OCI-LY7 (cell line): ENCODE measurements at regions not wholly inside any gene's neighbourhood (a gene's known extent, or its start where the extent isn't known, plus 50 kb on each side); places are given as distances from the start of the nearest gene placed in this dataset.
A peak's percentile ranks its signal among the peaks of the same experiment; 100 is the strongest.

Source experiments
- BruUV-seq: library from RNA; stranded (reverse); fragments of 400-500 nt; replicated peaks from 2 replicates; lab custom pipeline; 2021; lab: Mats Ljungman, UMichigan
- CTCF ChIA-PET: fragments of 300-600 bp; sonication (Branson Sonifier 250); formaldehyde crosslinking; loops from one replicate; lab custom pipeline; 2022; ENCODE audit warnings: antibody characterized with exemption; ENCODE audit not compliant: unreplicated experiment; lab: Charles Lee
- POLR2A ChIA-PET: fragments of 300-600 bp; sonication (Branson Sonifier 250); formaldehyde crosslinking; loops from one replicate; lab custom pipeline; 2022; ENCODE audit warnings: antibody characterized with exemption; lab: Charles Lee
- DNase-seq: peaks from one replicate; pipeline ENCODE4 v3.0.0-alpha.2; 2015; ENCODE audit warnings: low spot score
- H2AFZ ChIP-seq: fragments of 200-600 bp; sonication (generic), shearing (Covaris generic); 2 replicates; pipeline ENCODE4 v1.6.1; 2014; ENCODE audit warnings: mild to moderate bottlenecking, antibody characterized with exemption, low read length, moderate library complexity
- H3K27ac ChIP-seq: fragments of 200-600 bp; sonication (generic); 2 replicates; pipeline ENCODE4 v1.5.1; 2014; ENCODE audit warnings: mixed run types, low read depth, mild to moderate bottlenecking, moderate library complexity, low read length, inconsistent platforms; ENCODE audit not compliant: poor library complexity, severe bottlenecking
- H3K36me3 ChIP-seq: fragments of 200-600 bp; sonication (generic); 2 replicates; pipeline ENCODE4 v1.6.1; 2014; ENCODE audit warnings: mild to moderate bottlenecking, antibody characterized with exemption, low read length, moderate library complexity, mixed read lengths; ENCODE audit not compliant: insufficient read depth
- H3K4me1 ChIP-seq: fragments of 200-600 bp; sonication (generic); 2 replicates; pipeline ENCODE4 v1.5.1; 2014; ENCODE audit warnings: mild to moderate bottlenecking, low read length; ENCODE audit not compliant: insufficient read depth, poor library complexity, severe bottlenecking
- H3K4me2 ChIP-seq: fragments of 200-600 bp; sonication (generic); 2 replicates; pipeline ENCODE4 v1.6.1; 2014; ENCODE audit warnings: mild to moderate bottlenecking, low read length
- H3K4me3 ChIP-seq: fragments of 200-600 bp; sonication (generic); 2 replicates; pipeline ENCODE4 v1.5.1; 2014; ENCODE audit warnings: mild to moderate bottlenecking, low read depth, low read length; ENCODE audit not compliant: poor library complexity, severe bottlenecking
- H3K79me2 ChIP-seq: fragments of 200-600 bp; sonication (generic); 2 replicates; pipeline ENCODE4 v1.6.1; 2016; ENCODE audit warnings: low read depth, mild to moderate bottlenecking, low read length, moderate library complexity, mixed read lengths; ENCODE audit not compliant: insufficient read depth
- H3K9me2 ChIP-seq: fragments of 200-600 bp; sonication (generic); 2 replicates; pipeline ENCODE4 v1.6.1; 2016; ENCODE audit warnings: mild to moderate bottlenecking, low read length, mixed read lengths; ENCODE audit not compliant: insufficient read depth
- H3K9me3 ChIP-seq: fragments of 200-600 bp; sonication (generic); 2 replicates; pipeline ENCODE4 v1.6.1; 2014; ENCODE audit warnings: mild to moderate bottlenecking, mixed run types, low read length, mixed read lengths
- H4K20me1 ChIP-seq: fragments of 200-600 bp; sonication (generic); 2 replicates; pipeline ENCODE4 v1.6.1; 2014; ENCODE audit warnings: mild to moderate bottlenecking, antibody characterized with exemption, low read length, moderate library complexity, mixed read lengths; ENCODE audit not compliant: insufficient read depth
- CTCF ChIP-seq: fragments of 200-600 bp; sonication (generic); conservative IDR thresholded peaks from 2 replicates; pipeline ENCODE4 v1.5.1; 2014; ENCODE audit warnings: mild to moderate bottlenecking, antibody characterized with exemption, low read length, moderate library complexity, mixed read lengths
- EZH2phosphoT487 ChIP-seq: fragments of 200-600 bp; sonication (generic); IDR thresholded peaks from 2 replicates; pipeline ENCODE4 v1.6.1; 2018; ENCODE audit warnings: low read depth, borderline replicate concordance, mild to moderate bottlenecking, mixed run types, antibody characterized with exemption, low read length, moderate library complexity, mixed read lengths
- intact Hi-C: fragments of 100-400 bp; cut with micrococcal nuclease; formaldehyde crosslinking; loops from one replicate; pipeline ENCODE4 v1.10.0; 2022; ENCODE audit not compliant: unreplicated experiment

- Histone ChIP-seq H3K79me2 (no peaks in the 10 kb centered on the region), H2AFZ (no peak overlapping the region), H4K20me1 (no peaks in the 10 kb centered on the region), H3K27ac (no peak overlapping the region), H3K4me3 (no peak overlapping the region), H3K4me1 (peaks cover 18% of the 10 kb centered on the region), H3K36me3 (no peaks in the 10 kb centered on the region), H3K9me3 (no peaks in the 10 kb centered on the region), H3K4me2 (no peak overlapping the region), H3K9me2 (no peaks in the 10 kb centered on the region)
- TF ChIP-seq CTCF (no peak), EZH2phosphoT487 (no peak)
- BruUV-seq, result no TSS peak
- ChIA-PET POLR2A (interaction anchor here (0.6 to 1.3 kb wide), 7 partner anchors 8 to 125 kb away, joined by 3 to 4 read pairs (median 3); no protein-coding TSS in a partner anchor), CTCF (no interaction called here)
- DNase-seq, result no peak
- intact Hi-C loops, result loop anchor here (10.0 kb wide), 1 partner anchor 1304 kb away; no protein-coding TSS in a partner anchor
Observed at GRCh38 chr3:14328422-14328821, 74.0 kb upstream of the SLC6A6 start.

GRCh38 chr3:14329116-14329830, 73.1 kb upstream of the SLC6A6 start:
- intact Hi-C loops, result loop anchor here (10.0 kb wide), 1 partner anchor 1304 kb away; no protein-coding TSS in a partner anchor
- DNase-seq, result peak; percentile 32
- Histone ChIP-seq H3K4me1 (peaks cover 18% of the 10 kb centered on the region), H3K4me3 (no peak overlapping the region), H3K36me3 (no peaks in the 10 kb centered on the region), H3K27ac (no peak overlapping the region), H2AFZ (no peak overlapping the region), H3K79me2 (no peaks in the 10 kb centered on the region), H3K9me3 (no peaks in the 10 kb centered on the region), H3K4me2 (no peak overlapping the region), H4K20me1 (no peaks in the 10 kb centered on the region), H3K9me2 (no peaks in the 10 kb centered on the region)
- TF ChIP-seq CTCF, result no peak
- TF ChIP-seq EZH2phosphoT487, result no peak
- ChIA-PET CTCF (no interaction called here), POLR2A (interaction anchor here (0.5 to 1.3 kb wide), 4 partner anchors 9 to 107 kb away, joined by 3 to 4 read pairs (median 3); no protein-coding TSS in a partner anchor)
- no TSS peak for BruUV-seq

DNA sequence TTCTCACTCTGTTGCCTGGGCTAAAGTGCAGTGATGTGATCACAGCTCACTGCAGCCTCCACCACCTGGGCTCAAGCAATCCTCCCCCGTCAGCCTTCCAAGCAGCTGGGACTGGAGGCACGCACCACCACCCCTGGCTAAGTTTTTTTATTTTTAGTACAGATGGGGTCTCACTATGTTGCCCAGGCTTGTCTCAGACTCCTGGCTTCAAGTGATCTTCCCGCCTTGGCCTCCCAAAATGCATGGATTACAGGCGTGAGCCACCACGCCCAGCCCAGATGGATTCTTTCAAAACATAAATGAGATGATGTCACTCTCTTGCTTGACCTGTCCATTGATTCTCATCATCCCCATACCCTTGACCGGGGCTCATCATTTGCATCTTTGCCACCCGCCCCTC, 72.6 kb upstream of the SLC6A6 start:
- no peaks in the 10 kb centered on the region for H4K20me1 ChIP-seq
- no peaks in the 10 kb centered on the region for H3K36me3 ChIP-seq
- H3K9me2 ChIP-seq, result no peaks in the 10 kb centered on the region
- no peak overlapping the region for H2AFZ ChIP-seq
- no peak overlapping the region for H3K27ac ChIP-seq
- H3K9me3 ChIP-seq, result no peaks in the 10 kb centered on the region
- no peak overlapping the region for H3K4me3 ChIP-seq
- H3K4me2 ChIP-seq, result no peak overlapping the region
- H3K79me2 ChIP-seq, result no peaks in the 10 kb centered on the region
- intact Hi-C loops, result loop anchor here (10.0 kb wide), 1 partner anchor 1305 kb away; no protein-coding TSS in a partner anchor
- no TSS peak for BruUV-seq
- DNase-seq, result peak; percentile 29
- ChIA-PET CTCF (no interaction called here), POLR2A (interaction anchor here (0.9 to 1.2 kb wide), 2 partner anchors 10 to 28 kb away, joined by 3 to 4 read pairs; no protein-coding TSS in a partner anchor)
- no peak for TF ChIP-seq CTCF
- TF ChIP-seq EZH2phosphoT487, result no peak
- peaks cover 18% of the 10 kb centered on the region for H3K4me1 ChIP-seq
